K562 (cell line): ENCODE measurements at regions not wholly inside any gene's neighbourhood (a gene's known extent, or its start where the extent isn't known, plus 50 kb on each side); places are given as distances from the start of the nearest gene placed in this dataset.
A peak's percentile ranks its signal among the peaks of the same experiment; 100 is the strongest.

Experiments
- ATAC-seq: fragments of 200-7000 bp; cut with Tn5 transposase; 3 replicates; pipeline ENCODE4 v1.9.1; 2020; ENCODE audit warnings: moderate library complexity
- BruUV-seq: library from RNA; stranded (reverse); fragments of 400-500 nt; replicated peaks from 2 replicates; lab custom pipeline; 2021; lab: Mats Ljungman, UMichigan
- CTCF ChIA-PET: fragments of 300-600 bp; formaldehyde crosslinking; extraction: SDS; loops from one replicate; lab custom pipeline; 2021; ENCODE audit warnings: low intra/inter-chr PET ratio; lab: Yijun Ruan, JAX
- POLR2A ChIA-PET: fragments of 300-600, 350-650 bp; sonication (Branson Sonifier 250); formaldehyde crosslinking; extraction: SDS; loops from one replicate; lab custom pipeline; 2021; ENCODE audit warnings: antibody characterized with exemption, inconsistent platforms; lab: Yijun Ruan, JAX
- DNase-seq, 4 experiments: peaks; one replicate each; pipeline versions ENCODE4 v3.0.0 to v3.0.0-alpha.2; 2011 to 2018; ENCODE audit warnings: low spot score in 3 of 4, mixed read lengths in 3 of 4; ENCODE audit errors: extremely low read depth in 1 of 4
- FAIRE-seq: peaks from 2 replicates; lab custom pipeline; 2011; peaks lifted over from hg19 to GRCh38; lab: Jason Lieb, UNC
- H2AFZ ChIP-seq: 2 replicates; pipeline ENCODE4 v1.6.0; 2011; ENCODE audit warnings: low read depth, low read length, control low read depth, inconsistent platforms
- H3K27ac ChIP-seq: fragments of 200-600 bp; 3 replicates; pipeline ENCODE4 v1.8.0; 2011; ENCODE audit warnings: low read depth, mild to moderate bottlenecking, control low read depth, inconsistent platforms, low read length, moderate library complexity, mixed read lengths; ENCODE audit errors: extremely low read depth
- H3K27me3 ChIP-seq, 2 experiments: fragments of 300-600 bp in 1 of 2; 2 replicates in 1 of 2; 3 replicates in 1 of 2; pipeline versions ENCODE4 v1.6.0 to v1.8.0; 2011; ENCODE audit warnings: inconsistent platforms in 2 of 2, low read length in 2 of 2, mild to moderate bottlenecking in 1 of 2, mixed read lengths in 1 of 2, moderate library complexity in 1 of 2; ENCODE audit not compliant: control insufficient read depth in 2 of 2, insufficient read depth in 2 of 2
- H3K36me3 ChIP-seq: fragments of 300-600 bp; 3 replicates; pipeline ENCODE4 v1.8.0; 2011; ENCODE audit warnings: mild to moderate bottlenecking, low read length, inconsistent platforms; ENCODE audit not compliant: control insufficient read depth, insufficient read depth
- H3K4me1 ChIP-seq, 2 experiments: fragments of 200-600 bp in 1 of 2; replicated peaks in 1 of 2; 2 replicates in 1 of 2; 3 replicates in 1 of 2; pipeline versions ENCODE4 v1.5.1 to v1.8.0; 2011; ENCODE audit warnings: inconsistent platforms in 2 of 2, low read length in 2 of 2, mild to moderate bottlenecking in 1 of 2, mixed read lengths in 1 of 2, moderate library complexity in 1 of 2; ENCODE audit not compliant: control insufficient read depth in 2 of 2, insufficient read depth in 2 of 2
- H3K4me2 ChIP-seq: 2 replicates; pipeline ENCODE4 v1.6.1; 2011; ENCODE audit warnings: low read length, control low read depth, inconsistent platforms, mixed read lengths; ENCODE audit not compliant: insufficient read depth
- H3K4me3 ChIP-seq: fragments of 200-600 bp; sonication (generic), shearing (Covaris generic); 2 replicates; pipeline ENCODE4 v1.5.1; 2016; ENCODE audit warnings: control low read depth, inconsistent platforms
- H3K79me2 ChIP-seq: fragments of 200-600 bp; 3 replicates; pipeline ENCODE4 v1.8.0; 2011; ENCODE audit warnings: low read length, inconsistent platforms; ENCODE audit not compliant: control insufficient read depth, insufficient read depth
- H3K9ac ChIP-seq, 2 experiments: 2 replicates each; pipeline versions ENCODE4 v1.6.0 to v1.6.1; 2011; ENCODE audit warnings: low read depth in 2 of 2, low read length in 2 of 2, control low read depth in 1 of 2, inconsistent platforms in 1 of 2, mild to moderate bottlenecking in 1 of 2, mixed read lengths in 1 of 2; ENCODE audit not compliant: insufficient read depth in 1 of 2
- H3K9me1 ChIP-seq: one replicate; pipeline ENCODE4 v1.6.0; 2011; ENCODE audit warnings: inconsistent platforms, mild to moderate bottlenecking, low read length, moderate library complexity; ENCODE audit not compliant: control insufficient read depth, insufficient read depth
- H3K9me3 ChIP-seq: replicated peaks from 2 replicates; pipeline ENCODE4 v1.5.1; 2011; ENCODE audit warnings: low read depth, low read length, inconsistent platforms; ENCODE audit not compliant: control insufficient read depth, insufficient read depth
- H4K20me1 ChIP-seq: replicated peaks from 2 replicates; pipeline ENCODE4 v1.6.1; 2011; ENCODE audit warnings: low read length, inconsistent platforms, mixed read lengths; ENCODE audit not compliant: control insufficient read depth, insufficient read depth
- DPF2 ChIP-seq: fragments of 450-650 bp; IDR thresholded peaks from 2 replicates; pipeline ENCODE4 v1.6.1; 2016
- GTF2F1 ChIP-seq: IDR thresholded peaks from 2 replicates; pipeline ENCODE4 v1.6.1; 2011; ENCODE audit warnings: low read depth, low read length, improper control_type of control experiment
- HCFC1 ChIP-seq: IDR thresholded peaks from 2 replicates; pipeline ENCODE4 v1.6.1; 2012; ENCODE audit warnings: low read depth, low read length, improper control_type of control experiment
- MTA2 ChIP-seq: fragments of 450-650 bp; IDR thresholded peaks from 2 replicates; pipeline ENCODE4 v1.6.1; 2016; ENCODE audit warnings: low read depth
- MYBL2 ChIP-seq, 2 experiments: fragments of 450-650 bp in 1 of 2; sonication (generic) in 1 of 2; formaldehyde crosslinking in 1 of 2; IDR thresholded peaks; 2 replicates each; pipeline versions ENCODE4 v1.6.1 to v1.8.1; 2017 to 2022; ENCODE audit warnings: borderline replicate concordance in 1 of 2, inconsistent platforms in 1 of 2, low read depth in 1 of 2, mild to moderate bottlenecking in 1 of 2, missing genetic modification reagents in 1 of 2, moderate library complexity in 1 of 2
- NELFE ChIP-seq: IDR thresholded peaks from 2 replicates; pipeline ENCODE4 v1.6.1; 2011; ENCODE audit warnings: mild to moderate bottlenecking; ENCODE audit not compliant: insufficient read depth, insufficient read length
- NFIC ChIP-seq: fragments of 450-650 bp; IDR thresholded peaks from 2 replicates; pipeline ENCODE4 v1.6.1; 2017; ENCODE audit warnings: mild to moderate bottlenecking, inconsistent platforms
- NFXL1 ChIP-seq: fragments of 450-650 bp; formaldehyde crosslinking; IDR thresholded peaks from 2 replicates; pipeline ENCODE4 v1.4.0; 2021; ENCODE audit warnings: mild to moderate bottlenecking
- RBM25 ChIP-seq: fragments of 200-400 bp; formaldehyde crosslinking; IDR thresholded peaks from 2 replicates; pipeline ENCODE4 v1.6.1; 2018; ENCODE audit warnings: low read length, low read depth, moderate library complexity; ENCODE audit not compliant: severe bottlenecking
- RHOXF2B ChIP-seq: fragments of 250-450 bp; sonication (Bioruptor Pico); conservative IDR thresholded peaks from 2 replicates; pipeline ENCODE4 v1.5.1; 2021
- SRSF1 ChIP-seq: fragments of 200-400 bp; formaldehyde crosslinking; IDR thresholded peaks from 2 replicates; pipeline ENCODE4 v1.6.1; 2017; ENCODE audit warnings: mild to moderate bottlenecking, low read depth, low read length, moderate library complexity
- TAL1 ChIP-seq: fragments of 450-650 bp; IDR thresholded peaks from 2 replicates; pipeline ENCODE4 v1.6.1; 2016; ENCODE audit warnings: mild to moderate bottlenecking
- XRCC4 ChIP-seq: IDR thresholded peaks from one replicate; pipeline ENCODE4 v1.6.1; 2011; ENCODE audit not compliant: insufficient read depth, insufficient read length; ENCODE audit errors: extremely low read depth
- ZBTB26 ChIP-seq: fragments of 450-650 bp; formaldehyde crosslinking; IDR thresholded peaks from 2 replicates; pipeline ENCODE4 v1.4.0; 2022; ENCODE audit warnings: missing genetic modification characterization
- ZNF717 ChIP-seq: fragments of 250-450 bp; sonication (Bioruptor Pico); IDR thresholded peaks from 2 replicates; pipeline ENCODE4 v1.5.0; 2021
- WGBS: fragments of 100-300 bp; shearing (Covaris generic); methylation state at CpG from one replicate; pipeline ENCODE4 v1.1.6; 2016; ENCODE audit warnings: low coverage, mixed read lengths; ENCODE audit not compliant: insufficient coverage; ENCODE audit errors: missing lambda C conversion rate; 5-methylcytosine and 5-hydroxymethylcytosine counted together
- in situ Hi-C: fragments of 300-500 bp; cut with MboI; formaldehyde crosslinking; loops from 4 replicates; pipeline ENCODE4 v1.15.0; 2018; ENCODE audit warnings: inconsistent platforms, mixed read lengths
- intact Hi-C: fragments of 100-400 bp; cut with micrococcal nuclease; formaldehyde crosslinking; loops from 2 replicates; pipeline ENCODE4 v1.14.2; 2022
- TF ChIP-seq, protein P1 (sequence below): fragments of 250-450 bp; sonication (Bioruptor Pico); IDR thresholded peaks from 2 replicates; pipeline ENCODE4 v1.4.0; 2020

DNA sequence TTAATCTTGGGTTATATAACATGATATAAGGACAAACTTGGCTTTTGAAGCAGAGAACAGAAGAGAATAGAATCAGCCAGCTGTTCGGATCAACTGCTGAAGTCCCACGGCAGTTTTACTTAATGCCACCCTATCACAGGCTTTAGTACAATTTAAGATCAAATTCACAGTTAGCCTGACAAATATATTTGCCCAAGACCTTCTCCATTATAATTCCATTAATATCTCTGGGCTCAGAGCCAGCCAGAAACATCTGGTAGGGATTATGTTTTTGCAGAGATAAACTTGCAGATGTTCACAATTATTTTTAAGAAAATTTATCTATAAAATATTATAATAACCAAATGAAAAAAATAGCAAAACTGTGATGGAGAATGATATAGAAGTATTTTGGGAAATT, 381.4 kb downstream of the RAD51AP2 start:
- no peak overlapping the region for H3K27ac ChIP-seq
- H3K9ac ChIP-seq, result no peak overlapping the region
- CTCF ChIA-PET, result no interaction called here
- TF ChIP-seq NFIC (0 out of 2 replicates have a peak, but pooled peaks have one; percentile 14), MYBL2 (IDR thresholded peaks at IDR 0.05; ENCODE audit: low read depth) (no peak), MYBL2 (CRISPR knock-in tag; IDR thresholded peaks at IDR 0.05; ENCODE audit: borderline replicate concordance) (no peak), HCFC1 (no peak), DPF2 (no peak), GTF2F1 (no peak), MTA2 (no peak), NELFE (no peak)
- TF ChIP-seq, all 486 proteins: peak for 1
- H3K4me1 ChIP-seq, result peaks cover 0 to 12% of the 10 kb centered on the region in 2 experiments; a peak in 2 of 5 replicates
- no TSS peak for BruUV-seq
- no peaks in the 10 kb centered on the region for H3K36me3 ChIP-seq
- no peaks in the 10 kb centered on the region for H3K79me2 ChIP-seq
- WGBS, result 74% methylated on average over 2 of the region's 2 CpGs
- ATAC-seq, result no peak
- H3K4me3 ChIP-seq, result no peak overlapping the region
- H3K27me3 ChIP-seq, result no peaks in the 10 kb centered on the region
- H2AFZ ChIP-seq, result peak overlapping the region; percentile 82; the same call in 1 of the 2 replicates
- FAIRE-seq, result no peak
- no peaks in the 10 kb centered on the region for H3K9me3 ChIP-seq
- H4K20me1 ChIP-seq, result no peaks in the 10 kb centered on the region
- in situ Hi-C loops, result no loop called here
- intact Hi-C loops, result no loop called here
- no peak overlapping the region for H3K4me2 ChIP-seq
- DNase-seq, result no peak
- no peaks in the 10 kb centered on the region for H3K9me1 ChIP-seq
- POLR2A ChIA-PET, result interaction anchor here (0.8 kb wide), 1 partner anchor 14 kb away, joined by 3 read pairs; no protein-coding TSS in a partner anchor

- Histone ChIP-seq H3K79me2 (no peaks in the 10 kb centered on the region), H3K9me3 (no peaks in the 10 kb centered on the region), H3K36me3 (no peaks in the 10 kb centered on the region), H3K4me1 (peaks cover 0 to 13% of the 10 kb centered on the region in 2 experiments; a peak in 2 of 5 replicates), H3K4me2 (no peak overlapping the region), H2AFZ (peak overlapping the region; percentile 82), H3K4me3 (no peak overlapping the region), H3K27ac (peak overlapping the region; percentile 28; the same call in 1 of the 3 replicates), H4K20me1 (no peaks in the 10 kb centered on the region), H3K9me1 (no peaks in the 10 kb centered on the region), H3K9ac (no peak overlapping the region), H3K27me3 (no peaks in the 10 kb centered on the region)
- ChIA-PET POLR2A (no interaction called here), CTCF (no interaction called here)
- WGBS, result 44% methylated on average over 3 of the region's 3 CpGs
- peak; percentile 73 for FAIRE-seq
- in situ Hi-C loops, result no loop called here
- DNase-seq, result peak in 2 of 4 experiments; percentile 29 to 55
- intact Hi-C loops, result no loop called here
- peak; percentile 63 for ATAC-seq
- BruUV-seq, result no TSS peak
- TF ChIP-seq SRSF1, result no peak
- TF ChIP-seq ZBTB26 (CRISPR knock-in tag), result no peak
- no peak for TF ChIP-seq RBM25
- no peak for TF ChIP-seq RHOXF2B (CRISPR knock-in tag)
- TF ChIP-seq, protein P1, sequence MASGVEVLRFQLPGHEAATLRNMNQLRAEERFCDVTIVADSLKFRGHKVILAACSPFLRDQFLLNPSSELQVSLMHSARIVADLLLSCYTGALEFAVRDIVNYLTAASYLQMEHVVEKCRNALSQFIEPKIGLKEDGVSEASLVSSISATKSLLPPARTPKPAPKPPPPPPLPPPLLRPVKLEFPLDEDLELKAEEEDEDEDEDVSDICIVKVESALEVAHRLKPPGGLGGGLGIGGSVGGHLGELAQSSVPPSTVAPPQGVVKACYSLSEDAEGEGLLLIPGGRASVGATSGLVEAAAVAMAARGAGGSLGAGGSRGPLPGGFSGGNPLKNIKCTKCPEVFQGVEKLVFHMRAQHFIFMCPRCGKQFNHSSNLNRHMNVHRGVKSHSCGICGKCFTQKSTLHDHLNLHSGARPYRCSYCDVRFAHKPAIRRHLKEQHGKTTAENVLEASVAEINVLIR (CRISPR knock-in tag), result no peak
- TF ChIP-seq XRCC4, result no peak
- TF ChIP-seq ZNF717 (CRISPR knock-in tag), result no peak
- TF ChIP-seq NFXL1 (CRISPR knock-in tag), result no peak
- no peak for TF ChIP-seq TAL1
Measured at GRCh38 chr2:17136231-17136630, 382.0 kb downstream of the RAD51AP2 start.
